Caco-2 (cell line): ENCODE measurements at regions not wholly inside any gene's neighbourhood (a gene's known extent, or its start where the extent isn't known, plus 50 kb on each side); places are given as distances from the start of the nearest gene placed in this dataset.

ENCODE experiments used
- BruUV-seq: library from RNA; stranded (reverse); fragments of 400-500 nt; replicated peaks from 2 replicates; lab custom pipeline; 2021; lab: Mats Ljungman, UMichigan
- CTCF ChIA-PET: fragments of 300-600 bp; sonication (Branson Sonifier 250); formaldehyde crosslinking; loops from one replicate; lab custom pipeline; 2022; ENCODE audit warnings: antibody characterized with exemption; lab: Charles Lee
- POLR2A ChIA-PET: fragments of 300-600 bp; sonication (Branson Sonifier 250); formaldehyde crosslinking; loops from one replicate; lab custom pipeline; 2022; ENCODE audit warnings: antibody characterized with exemption; lab: Charles Lee
- DNase-seq, 2 experiments: peaks; one replicate each; pipeline versions ENCODE4 v3.0.0 to v3.0.0-alpha.2; 2020 to 2022
- H3K27me3 ChIP-seq: replicated peaks from 2 replicates; pipeline ENCODE4 v1.6.0; 2011; ENCODE audit warnings: low read length; ENCODE audit not compliant: control insufficient read depth, insufficient read depth
- H3K36me3 ChIP-seq: 2 replicates; pipeline ENCODE4 v1.5.1; 2011; ENCODE audit warnings: low read length; ENCODE audit not compliant: control insufficient read depth, insufficient read depth
- H3K4me1 ChIP-seq: fragments of 250-450 bp; sonication (Bioruptor Pico); 2 replicates; pipeline ENCODE4 v1.5.1; 2020; ENCODE audit warnings: mild to moderate bottlenecking
- H3K4me3 ChIP-seq: 2 replicates; pipeline ENCODE4 v1.5.1; 2011; ENCODE audit warnings: low read depth, mild to moderate bottlenecking, control low read depth, low read length
- H3K9me3 ChIP-seq: fragments of 250-450 bp; sonication (Bioruptor Pico); 2 replicates; pipeline ENCODE4 v1.5.1; 2020; ENCODE audit warnings: mild to moderate bottlenecking, moderate library complexity
- H3K27ac Mint-ChIP-seq: one replicate; pipeline ENCODE4 v1.8.0; 2022; ENCODE audit warnings: mixed read lengths; ENCODE audit not compliant: unreplicated experiment
- H3K27me3 Mint-ChIP-seq: one replicate; pipeline ENCODE4 v1.8.0; 2022; ENCODE audit warnings: mixed read lengths; ENCODE audit not compliant: insufficient read depth, unreplicated experiment
- H3K36me3 Mint-ChIP-seq: one replicate; pipeline ENCODE4 v1.8.0; 2022; ENCODE audit warnings: mild to moderate bottlenecking, mixed read lengths; ENCODE audit not compliant: insufficient read depth, unreplicated experiment
- H3K4me1 Mint-ChIP-seq: one replicate; pipeline ENCODE4 v1.8.0; 2022; ENCODE audit warnings: low read depth, mixed read lengths; ENCODE audit not compliant: unreplicated experiment
- H3K4me3 Mint-ChIP-seq: one replicate; pipeline ENCODE4 v1.8.0; 2022; ENCODE audit warnings: mild to moderate bottlenecking, moderate library complexity, mixed read lengths; ENCODE audit not compliant: unreplicated experiment
- H3K9me3 Mint-ChIP-seq: one replicate; pipeline ENCODE4 v1.8.0; 2022; ENCODE audit warnings: mixed read lengths; ENCODE audit not compliant: unreplicated experiment
- CTCF ChIP-seq, 2 experiments: fragments of 200-600 bp in 1 of 2; IDR thresholded peaks; 1 replicate in 1 of 2; 2 replicates in 1 of 2; pipeline versions ENCODE4 v1.5.1 to v1.8.0; 2011 to 2022; ENCODE audit warnings: antibody characterized with exemption in 1 of 2, control low read depth in 1 of 2, inconsistent platforms in 1 of 2, low read depth in 1 of 2, low read length in 1 of 2, mild to moderate bottlenecking in 1 of 2, moderate library complexity in 1 of 2; ENCODE audit not compliant: insufficient read depth in 1 of 2, severe bottlenecking in 1 of 2, unreplicated experiment in 1 of 2
- intact Hi-C: fragments of 100-400 bp; cut with micrococcal nuclease; formaldehyde crosslinking; loops from one replicate; pipeline ENCODE4 v1.10.0; 2022; ENCODE audit not compliant: unreplicated experiment

- Histone ChIP-seq H3K4me1 (no peaks in the 10 kb centered on the region), H3K4me3 (no peak overlapping the region), H3K9me3 (no peaks in the 10 kb centered on the region), H3K36me3 (no peaks in the 10 kb centered on the region), H3K27me3 (no peaks in the 10 kb centered on the region)
- no TSS peak for BruUV-seq
- H3K4me3 Mint-ChIP-seq = no peak overlapping the region
- intact Hi-C loops = no loop called here
- H3K36me3 Mint-ChIP-seq = no peaks in the 10 kb centered on the region
- no peak for TF ChIP-seq CTCF (IDR thresholded peaks at IDR 0.05; ENCODE audit: insufficient read depth in 1 of 2, low read depth in 1 of 2, low read length in 1 of 2, severe bottlenecking in 1 of 2, unreplicated experiment in 1 of 2)
- CTCF ChIA-PET = no interaction called here
- POLR2A ChIA-PET = no interaction called here
- H3K9me3 Mint-ChIP-seq = no peaks in the 10 kb centered on the region
- peaks cover 25% of the 10 kb centered on the region for H3K27me3 Mint-ChIP-seq
- H3K27ac Mint-ChIP-seq = no peak overlapping the region
- DNase-seq = no peak
- H3K4me1 Mint-ChIP-seq = no peaks in the 10 kb centered on the region
Observed at GRCh38 chr20:51079488-51079887, 56.6 kb upstream of the KCNG1 start.

- H3K4me3 Mint-ChIP-seq = no peak overlapping the region
- no peaks in the 10 kb centered on the region for H3K9me3 Mint-ChIP-seq
- H3K4me1 Mint-ChIP-seq = no peaks in the 10 kb centered on the region
- no peak for TF ChIP-seq CTCF (IDR thresholded peaks at IDR 0.05; ENCODE audit: insufficient read depth in 1 of 2, low read depth in 1 of 2, low read length in 1 of 2, severe bottlenecking in 1 of 2, unreplicated experiment in 1 of 2)
- Histone ChIP-seq H3K36me3 (no peaks in the 10 kb centered on the region), H3K4me1 (no peaks in the 10 kb centered on the region), H3K27me3 (no peaks in the 10 kb centered on the region), H3K9me3 (no peaks in the 10 kb centered on the region), H3K4me3 (no peak overlapping the region)
- POLR2A ChIA-PET = no interaction called here
- no peaks in the 10 kb centered on the region for H3K36me3 Mint-ChIP-seq
- no peak overlapping the region for H3K27ac Mint-ChIP-seq
- DNase-seq = peak in 1 of 2 experiments; percentile 33
- intact Hi-C loops = no loop called here
- H3K27me3 Mint-ChIP-seq = peaks cover 23% of the 10 kb centered on the region
- CTCF ChIA-PET = interaction anchor here (1.1 to 1.7 kb wide), 2 partner anchors 35 to 90 kb away, joined by 4 to 6 read pairs; no protein-coding TSS in a partner anchor
- BruUV-seq = no TSS peak
Observed at GRCh38 chr20:51077686-51078060, 54.8 kb upstream of the KCNG1 start.

- H3K27me3 Mint-ChIP-seq = peaks cover 26% of the 10 kb centered on the region
- Histone ChIP-seq H3K27me3 (no peaks in the 10 kb centered on the region), H3K9me3 (no peaks in the 10 kb centered on the region), H3K4me3 (no peak overlapping the region), H3K4me1 (no peaks in the 10 kb centered on the region), H3K36me3 (no peaks in the 10 kb centered on the region)
- POLR2A ChIA-PET = no interaction called here
- no peak for TF ChIP-seq CTCF (IDR thresholded peaks at IDR 0.05; ENCODE audit: insufficient read depth in 1 of 2, low read depth in 1 of 2, low read length in 1 of 2, severe bottlenecking in 1 of 2, unreplicated experiment in 1 of 2)
- H3K9me3 Mint-ChIP-seq = no peaks in the 10 kb centered on the region
- intact Hi-C loops = no loop called here
- H3K4me3 Mint-ChIP-seq = no peak overlapping the region
- no peak overlapping the region for H3K27ac Mint-ChIP-seq
- H3K4me1 Mint-ChIP-seq = no peaks in the 10 kb centered on the region
- CTCF ChIA-PET = interaction anchor here (1.1 to 1.7 kb wide), 2 partner anchors 34 to 90 kb away, joined by 4 to 6 read pairs; no protein-coding TSS in a partner anchor
- peak in 1 of 2 experiments; percentile 17 for DNase-seq
- BruUV-seq = no TSS peak
- no peaks in the 10 kb centered on the region for H3K36me3 Mint-ChIP-seq
Observed at GRCh38 chr20:51076786-51077685, 54.1 kb upstream of the KCNG1 start.
